ENCODE measurements at regions not wholly inside any gene's neighbourhood (a gene's known extent, or its start where the extent isn't known, plus 50 kb on each side); places are given as distances from the start of the nearest gene placed in this dataset.

DNA sequence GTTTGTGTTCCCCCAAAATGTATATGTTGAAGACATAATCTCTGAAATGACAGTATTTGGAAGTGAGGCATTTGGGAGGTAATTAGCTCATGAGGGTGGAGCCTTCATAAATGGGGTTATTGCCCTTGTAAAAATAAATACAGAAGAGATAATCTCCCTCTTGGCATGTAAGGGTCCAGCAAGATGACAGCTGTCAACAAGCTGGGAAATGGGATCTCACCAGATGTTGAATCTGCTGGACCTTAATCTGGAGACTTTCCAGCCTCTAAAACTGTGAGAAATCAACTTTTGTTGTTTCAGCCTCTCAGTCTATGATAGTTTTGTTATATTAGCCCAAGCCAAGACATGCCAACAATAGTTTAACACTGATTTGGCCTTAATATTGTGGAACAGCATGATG, 438.2 kb upstream of the PCDH7 start:
- TF ChIP-seq, protein P1, sequence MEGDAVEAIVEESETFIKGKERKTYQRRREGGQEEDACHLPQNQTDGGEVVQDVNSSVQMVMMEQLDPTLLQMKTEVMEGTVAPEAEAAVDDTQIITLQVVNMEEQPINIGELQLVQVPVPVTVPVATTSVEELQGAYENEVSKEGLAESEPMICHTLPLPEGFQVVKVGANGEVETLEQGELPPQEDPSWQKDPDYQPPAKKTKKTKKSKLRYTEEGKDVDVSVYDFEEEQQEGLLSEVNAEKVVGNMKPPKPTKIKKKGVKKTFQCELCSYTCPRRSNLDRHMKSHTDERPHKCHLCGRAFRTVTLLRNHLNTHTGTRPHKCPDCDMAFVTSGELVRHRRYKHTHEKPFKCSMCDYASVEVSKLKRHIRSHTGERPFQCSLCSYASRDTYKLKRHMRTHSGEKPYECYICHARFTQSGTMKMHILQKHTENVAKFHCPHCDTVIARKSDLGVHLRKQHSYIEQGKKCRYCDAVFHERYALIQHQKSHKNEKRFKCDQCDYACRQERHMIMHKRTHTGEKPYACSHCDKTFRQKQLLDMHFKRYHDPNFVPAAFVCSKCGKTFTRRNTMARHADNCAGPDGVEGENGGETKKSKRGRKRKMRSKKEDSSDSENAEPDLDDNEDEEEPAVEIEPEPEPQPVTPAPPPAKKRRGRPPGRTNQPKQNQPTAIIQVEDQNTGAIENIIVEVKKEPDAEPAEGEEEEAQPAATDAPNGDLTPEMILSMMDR (IDR thresholded peaks at IDR 0.05): no peak
- TF ChIP-seq EZH2 (IDR thresholded peaks at IDR 0.05; ENCODE audit: borderline replicate concordance, insufficient read depth, low read depth, low read length, poor library complexity, severe bottlenecking): no peak

Data from B cell (primary cell).